ENCODE measurements at regions not wholly inside any gene's neighbourhood (a gene's known extent, or its start where the extent isn't known, plus 50 kb on each side); places are given as distances from the start of the nearest gene placed in this dataset.

- TF ChIP-seq POLR2A (IDR thresholded peaks at IDR 0.05) (no peak), CTCF (IDR thresholded peaks at IDR 0.05) (no peak)
Observed at GRCh38 chr19:31121501-31121900, 227.7 kb downstream of the TSHZ3 start.

All from adrenal gland (tissue), 5 donors.